NCI-H345 treated with DMSO at 0.1 percent for 48 hours (cell line): ENCODE measurements at regions not wholly inside any gene's neighbourhood (a gene's known extent, or its start where the extent isn't known, plus 50 kb on each side); places are given as distances from the start of the nearest gene placed in this dataset.

ENCODE experiments used
- DNase-seq: peaks from one replicate; lab custom pipeline; 2025; ENCODE audit not compliant: unreplicated experiment; lab: John Stamatoyannopoulos, UW

DNA sequence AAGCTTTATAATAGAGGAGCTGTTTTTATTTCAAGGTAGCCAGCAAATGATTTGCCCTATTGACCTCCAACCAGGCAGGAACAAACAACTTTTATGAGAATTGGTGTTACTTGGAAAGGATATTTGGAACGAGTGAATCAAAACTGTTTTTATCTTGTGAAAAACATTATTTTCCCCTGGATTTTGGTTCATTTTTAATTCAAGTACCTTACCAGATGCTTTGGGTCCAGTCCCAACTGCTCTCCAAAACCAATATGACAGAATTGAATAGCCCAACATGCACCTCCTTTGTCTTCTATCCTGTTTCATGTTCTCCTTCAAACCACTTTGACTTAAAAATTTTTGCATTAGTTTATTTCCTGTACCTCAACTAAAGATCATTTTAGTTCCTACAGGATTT lies 178.6 kb upstream of the RBMS1 start:
- no peak for DNase-seq

DNA sequence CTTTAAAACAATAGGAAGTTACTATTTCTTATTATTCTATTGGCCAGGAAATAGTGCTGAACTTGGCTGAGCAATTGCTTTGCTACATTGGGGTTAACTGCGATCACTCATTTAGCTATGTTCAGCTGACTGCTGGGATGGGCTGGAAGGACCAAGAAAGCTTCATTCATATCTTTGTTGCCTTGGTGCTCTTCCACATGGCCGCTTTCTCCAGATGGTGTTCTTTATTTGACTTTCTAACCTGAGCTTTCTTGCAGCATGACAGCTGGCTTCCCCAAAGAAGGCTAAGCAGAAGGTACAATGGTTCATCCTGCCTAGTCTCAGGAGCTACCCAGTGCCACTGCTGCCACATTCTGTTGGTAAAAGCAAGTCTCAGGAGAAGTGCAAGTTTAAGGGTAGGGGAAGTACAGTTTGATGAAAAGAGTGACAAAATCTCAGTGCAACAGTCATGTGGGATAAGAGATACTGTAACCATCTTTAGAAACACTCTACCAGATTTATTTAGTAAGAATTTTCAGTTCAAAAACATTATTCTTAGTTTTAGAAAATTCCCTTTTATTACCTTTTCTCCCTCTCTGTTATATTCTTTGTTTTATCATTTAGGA lies 180.6 kb upstream of the RBMS1 start:
- no peak for DNase-seq

- DNase-seq: no peak
Observed at GRCh38 chr2:160679686-160680085, 186.1 kb upstream of the RBMS1 start.

GRCh38 chr2:160680294-160680693 lies 186.7 kb upstream of the RBMS1 start:
- no peak for DNase-seq

DNA sequence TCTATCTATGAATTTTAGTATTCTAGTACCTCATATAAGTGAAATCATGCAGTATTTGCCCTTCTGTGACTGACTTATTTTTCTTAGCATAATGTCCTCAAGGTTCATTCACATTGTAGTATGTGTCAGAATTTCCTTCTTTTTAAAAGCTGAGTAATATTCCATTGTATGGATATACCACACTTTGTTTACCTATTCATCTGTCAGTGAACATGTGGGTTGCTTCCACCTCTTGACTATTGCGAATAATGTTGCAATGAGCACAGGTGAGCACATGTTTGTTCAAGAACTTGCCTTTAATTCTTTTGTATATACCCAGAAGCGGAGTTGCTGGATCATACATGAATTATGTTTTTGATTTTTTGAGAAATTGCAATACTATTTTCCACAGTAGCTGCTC lies 187.4 kb upstream of the RBMS1 start:
- DNase-seq: no peak

DNA sequence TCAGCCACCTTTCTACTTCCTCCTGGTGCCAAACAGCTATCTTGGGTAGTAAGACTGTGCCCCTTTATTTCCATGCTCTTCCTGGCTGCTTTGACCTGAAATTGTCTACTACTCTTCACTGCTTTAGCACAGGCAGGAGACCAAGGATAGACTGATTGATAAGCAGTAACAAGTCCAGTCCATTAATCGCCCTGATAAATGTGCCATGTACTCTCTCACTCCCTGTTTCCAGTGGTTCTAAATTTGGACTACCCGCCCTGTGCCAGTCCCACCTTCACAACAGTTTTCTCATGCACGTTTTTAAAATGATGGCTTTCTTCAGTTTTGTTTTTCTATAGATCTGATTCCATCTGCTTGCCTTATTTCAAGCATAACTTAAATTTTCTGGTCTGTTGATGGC lies 189.6 kb upstream of the RBMS1 start:
- no peak for DNase-seq

DNA sequence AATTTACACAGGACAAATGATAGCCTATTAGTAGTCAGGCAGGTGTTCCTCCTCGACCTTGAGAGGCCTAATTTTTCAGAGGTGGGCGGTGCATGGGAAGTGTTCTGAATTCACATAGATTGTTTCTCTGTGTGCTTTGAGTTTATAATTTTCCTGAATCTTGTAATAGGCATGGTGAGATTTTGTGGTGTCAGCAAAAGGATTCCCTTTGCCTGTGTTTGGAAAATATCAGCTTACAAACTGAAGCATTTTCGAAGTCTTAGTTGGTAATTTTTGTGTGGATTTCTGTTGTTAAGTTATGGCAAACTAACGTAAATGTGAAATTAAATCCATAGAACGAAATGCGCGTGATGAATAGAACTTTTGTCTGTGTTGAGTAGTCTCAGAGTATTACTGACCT lies 194.0 kb upstream of the RBMS1 start:
- no peak for DNase-seq

GRCh38 chr2:160689441-160689840 lies 195.8 kb upstream of the RBMS1 start:
- no peak for DNase-seq

DNA sequence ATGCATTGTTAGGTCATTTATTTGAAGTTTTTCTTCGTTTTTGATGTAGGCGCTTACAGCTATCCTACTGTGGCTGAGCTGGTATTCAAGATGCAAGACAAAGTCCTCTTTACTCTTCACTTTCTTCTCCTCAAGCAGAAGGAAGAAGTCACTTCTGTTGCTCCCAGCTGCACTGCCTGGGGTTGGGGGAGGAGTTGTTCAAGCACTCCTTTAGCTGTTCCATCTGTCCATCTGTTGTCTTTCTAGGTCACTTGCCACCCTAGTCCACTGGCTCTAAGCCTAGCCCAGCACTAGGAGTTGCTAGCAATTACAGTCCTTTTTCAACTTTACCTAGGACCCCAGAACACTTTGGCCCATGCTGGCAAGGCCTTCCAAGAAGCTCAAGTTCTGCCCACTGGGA lies 200.6 kb upstream of the RBMS1 start:
- no peak for DNase-seq

GRCh38 chr2:160694631-160695030 lies 201.0 kb upstream of the RBMS1 start:
- DNase-seq: no peak

- DNase-seq: no peak
Observed at GRCh38 chr2:160695402-160696086, 201.9 kb upstream of the RBMS1 start.

GRCh38 chr2:160696087-160696452 lies 202.5 kb upstream of the RBMS1 start:
- DNase-seq: no peak

- DNase-seq: no peak
Observed at GRCh38 chr2:160697817-160698216, 204.2 kb upstream of the RBMS1 start.

GRCh38 chr2:160700021-160700814 lies 206.6 kb upstream of the RBMS1 start:
- no peak for DNase-seq

DNA sequence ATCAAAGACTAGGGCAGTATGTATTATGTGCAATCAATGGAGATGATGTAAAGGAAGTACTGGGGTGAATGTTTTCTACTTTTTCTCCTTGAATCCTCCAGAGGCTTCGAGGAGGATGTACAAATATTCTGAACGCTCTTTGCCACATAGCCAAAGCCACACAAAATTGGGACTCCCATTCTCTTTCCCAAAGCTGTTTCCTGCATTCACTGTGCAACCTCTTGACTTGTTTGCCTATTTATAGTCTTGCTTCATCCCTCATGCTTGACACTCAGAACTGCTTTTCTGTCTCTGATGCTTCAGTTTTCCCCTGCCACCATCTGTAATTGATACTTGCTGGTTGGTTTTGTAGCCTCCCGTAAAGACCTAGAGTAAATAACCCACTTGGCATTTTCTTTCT lies 208.2 kb upstream of the RBMS1 start:
- no peak for DNase-seq

DNA sequence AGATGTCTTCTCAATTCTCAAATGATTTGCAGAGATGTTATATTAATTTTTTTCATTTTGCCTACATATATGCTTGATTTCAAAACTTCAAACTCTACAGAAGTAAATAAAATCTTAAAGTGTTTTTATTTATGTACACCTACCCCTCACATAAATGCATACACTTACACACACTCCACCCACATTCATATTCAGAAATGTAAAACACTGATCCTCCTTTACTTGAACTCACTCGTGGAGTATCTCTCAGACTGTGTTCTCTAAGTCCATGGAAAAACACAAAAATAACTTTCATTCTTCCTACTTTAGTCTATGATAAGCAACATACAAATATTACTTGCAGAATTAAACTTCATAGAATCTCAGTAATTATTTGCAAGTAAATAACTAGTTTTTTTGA lies 209.1 kb upstream of the RBMS1 start:
- no peak for DNase-seq

DNA sequence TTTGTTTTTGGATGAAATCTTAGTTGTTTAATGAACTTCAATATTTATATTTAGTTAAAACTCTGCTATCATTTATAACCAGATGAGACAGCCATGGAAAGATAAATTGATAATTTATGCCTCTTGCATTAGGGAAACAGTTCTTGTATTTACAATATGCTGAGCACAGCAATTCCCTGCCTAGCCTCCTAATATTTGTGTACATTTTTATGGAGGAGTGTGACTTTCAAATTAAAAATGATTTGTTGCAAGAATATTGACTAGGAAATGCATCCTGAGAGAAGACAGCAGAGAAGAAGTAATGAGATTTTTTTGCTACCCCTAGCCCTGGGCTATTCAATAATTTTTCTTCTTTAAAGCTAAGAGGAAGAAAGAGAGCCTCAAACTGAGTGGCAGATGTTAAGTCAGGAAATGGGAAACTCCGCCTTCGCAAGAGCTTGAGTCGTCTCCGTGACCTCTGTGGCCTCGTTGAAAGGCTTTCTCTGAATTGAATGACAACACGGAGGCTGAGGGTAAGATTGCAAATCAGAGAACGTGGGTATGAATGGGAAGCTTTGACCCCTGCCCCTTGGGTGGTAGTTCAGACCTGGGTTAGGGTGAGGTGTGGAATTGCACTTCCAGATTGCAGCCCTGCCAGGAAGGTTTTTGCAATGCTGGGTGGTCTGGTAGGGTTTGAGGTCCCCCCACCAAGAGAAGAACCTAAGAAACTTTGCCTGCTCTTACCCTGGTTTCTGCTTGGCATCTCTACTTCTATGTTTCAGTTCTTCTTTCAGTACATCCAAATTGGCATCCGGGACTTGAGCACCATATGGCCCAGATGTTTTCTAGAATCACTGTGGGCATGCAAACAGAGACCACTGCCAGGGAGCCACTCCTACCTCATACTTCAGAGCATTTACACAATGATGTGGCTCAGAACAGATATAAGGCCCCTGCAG lies 210.3 kb upstream of the RBMS1 start:
- no peak for DNase-seq

- DNase-seq: no peak
Observed at GRCh38 chr2:160715428-160715827, 221.8 kb upstream of the RBMS1 start.

DNA sequence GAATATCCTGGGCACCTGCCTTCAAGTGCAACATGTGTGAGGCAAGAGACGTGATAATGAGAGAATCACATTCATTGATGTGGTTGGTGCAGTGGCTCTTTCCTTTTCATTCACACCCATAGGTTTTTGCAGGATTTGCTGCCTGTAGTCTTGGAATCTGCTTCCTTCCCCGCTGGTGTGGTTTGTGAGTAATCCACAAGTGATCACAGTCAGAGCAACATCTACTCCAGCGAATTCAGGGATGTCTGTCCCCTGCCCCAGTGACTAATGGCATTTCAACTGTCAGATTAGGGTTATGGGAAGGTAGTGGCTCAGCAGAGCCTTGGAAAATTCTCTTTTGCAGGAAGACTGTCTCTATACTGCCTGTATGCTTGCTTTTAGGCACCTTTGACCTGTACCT lies 225.5 kb upstream of the RBMS1 start:
- DNase-seq: no peak

DNA sequence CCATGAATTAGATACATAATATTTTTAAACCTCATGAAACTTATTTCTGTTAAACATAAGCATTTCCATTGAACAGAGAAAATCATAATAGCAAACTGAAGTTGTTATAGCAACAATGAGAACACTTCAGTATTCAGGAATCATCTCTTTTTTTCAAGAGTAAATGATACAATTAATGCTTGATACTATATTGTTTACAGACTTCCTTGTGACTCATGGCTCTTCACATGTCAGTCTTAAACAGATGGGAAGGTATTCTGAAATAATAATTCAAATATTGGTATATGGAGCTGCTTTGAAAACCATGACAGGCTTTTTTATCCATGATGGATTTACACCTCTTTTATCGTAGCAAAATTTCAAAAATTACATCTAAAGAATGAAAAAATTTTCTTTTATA lies 226.5 kb upstream of the RBMS1 start:
- no peak for DNase-seq
